HK-2 (cell line): ENCODE measurements at regions not wholly inside any gene's neighbourhood (a gene's known extent, or its start where the extent isn't known, plus 50 kb on each side); places are given as distances from the start of the nearest gene placed in this dataset.
"Not testable (repeated sequence)": the region's sequence is repeated elsewhere in the genome, so short reads cannot be mapped to it uniquely, and the experiment has no call there.

Source experiments
- DNase-seq: peaks from one replicate; pipeline ENCODE4 v3.0.0-alpha.2; 2018; ENCODE audit not compliant: unreplicated experiment

- no peak for DNase-seq
Observed at GRCh38 chr5:3104429-3105060, 353.1 kb upstream of the IRX2 start.

- no peak for DNase-seq
Observed at GRCh38 chr5:3103262-3103811, 351.9 kb upstream of the IRX2 start.

DNA sequence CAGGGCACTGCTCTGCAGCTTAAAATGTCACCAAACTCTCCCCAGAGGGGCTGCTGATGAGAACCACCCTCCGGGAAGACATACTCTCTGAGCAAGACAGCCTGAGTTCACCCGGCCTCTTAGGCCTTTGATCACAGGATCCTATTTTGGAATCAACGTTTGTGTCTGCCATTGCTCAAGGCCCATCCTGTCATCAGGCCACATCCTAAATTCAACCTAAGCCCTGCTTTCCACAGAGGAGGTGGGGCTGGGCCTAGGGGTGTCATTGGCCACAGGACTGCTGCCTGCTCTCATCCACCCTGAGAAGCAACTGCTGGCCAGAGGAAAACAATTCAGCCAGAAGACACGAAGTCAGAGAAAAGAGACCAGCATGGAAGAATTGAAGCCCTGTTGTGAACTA is 351.1 kb upstream of the IRX2 start:
- no peak for DNase-seq

DNA sequence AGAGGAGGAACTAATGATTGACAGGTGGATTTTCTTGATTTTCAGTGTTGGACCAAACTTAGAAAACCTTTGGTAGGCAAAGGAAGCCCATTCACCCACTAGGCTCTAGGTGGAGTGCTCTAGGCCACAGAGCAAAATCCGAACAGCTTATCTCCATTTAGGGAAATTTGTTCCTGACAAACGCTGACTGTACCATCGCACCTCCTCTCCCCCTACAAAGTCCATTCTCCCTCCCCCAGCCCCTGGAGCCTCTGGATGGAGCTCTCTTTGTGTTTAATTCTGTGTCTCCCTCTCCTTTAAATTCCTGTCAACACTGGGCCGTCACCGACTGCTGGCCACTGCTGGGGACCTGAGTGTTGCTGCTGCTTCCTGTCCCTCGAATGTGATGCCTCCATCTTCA is 350.1 kb upstream of the IRX2 start:
- no peak for DNase-seq

DNA sequence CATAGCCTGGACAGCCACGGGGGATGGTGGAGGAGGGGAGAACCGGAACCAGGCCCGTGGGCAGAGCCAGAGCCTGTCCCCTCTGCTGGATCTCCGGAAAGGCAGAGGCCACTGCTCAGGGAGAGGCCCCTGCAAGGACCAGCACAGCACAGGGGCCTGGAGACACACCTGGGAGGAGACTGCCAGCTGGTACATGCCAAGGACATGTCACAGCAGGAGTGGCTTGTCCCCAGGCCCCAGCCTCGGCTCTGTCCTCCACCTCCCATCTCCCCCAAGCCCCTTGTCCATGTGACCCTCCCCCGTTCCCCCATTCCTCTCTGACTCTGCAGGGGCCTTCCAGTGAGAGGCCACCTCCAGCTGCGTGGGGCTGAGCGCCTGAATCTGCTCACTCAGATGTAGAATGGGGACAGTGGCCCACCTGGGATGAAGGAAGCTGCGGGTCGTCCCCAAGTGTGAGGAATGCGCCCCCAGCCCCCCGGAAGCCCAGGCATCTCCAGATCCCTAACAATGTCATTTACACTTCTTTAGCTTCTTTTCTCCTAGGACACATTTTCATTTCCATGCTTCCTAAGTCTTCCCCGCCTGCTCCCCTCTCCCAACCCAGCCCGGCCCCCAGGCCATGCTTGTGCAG is 349.6 kb upstream of the IRX2 start:
- no peak for DNase-seq

DNA sequence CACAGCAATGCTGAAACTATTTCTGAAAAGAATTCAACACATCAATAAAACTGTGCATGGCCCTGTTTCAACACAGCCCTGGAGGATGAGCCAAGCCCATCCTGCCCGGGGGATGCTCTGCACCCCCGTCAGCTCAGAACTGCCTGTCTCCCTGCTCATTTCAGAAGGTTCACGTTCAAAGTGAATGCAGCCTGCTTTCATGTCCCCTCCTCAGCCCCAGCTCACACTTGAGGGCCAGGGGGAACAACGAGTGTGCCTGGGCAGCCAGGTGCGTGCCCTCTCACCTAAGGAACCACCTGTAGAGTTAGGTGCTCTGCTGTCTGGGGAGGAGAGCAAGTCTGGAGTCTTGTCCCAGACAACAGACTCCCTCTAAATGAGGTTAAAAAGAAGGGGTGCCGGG is 348.5 kb upstream of the IRX2 start:
- no peak for DNase-seq

DNA sequence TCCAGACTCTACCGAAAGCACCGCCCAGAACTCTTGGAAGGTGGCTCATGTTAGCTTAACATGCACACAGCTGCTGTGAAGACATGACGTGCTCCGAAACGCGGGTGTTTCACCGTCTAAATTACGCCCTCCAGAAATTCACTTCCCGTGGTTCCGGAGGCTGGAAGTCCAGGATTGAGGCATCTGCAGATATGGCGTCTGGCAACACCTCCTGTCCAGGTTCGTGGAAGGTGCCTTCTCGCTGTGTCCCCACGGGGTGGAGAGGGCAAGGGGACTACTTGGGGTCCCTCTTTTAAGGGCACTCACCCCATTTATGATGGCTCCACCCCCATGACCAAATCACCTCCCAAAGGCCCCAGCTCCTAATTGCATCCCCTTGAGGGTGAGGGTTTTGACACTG is 348.0 kb upstream of the IRX2 start:
- DNase-seq = no peak

- no peak for DNase-seq
Observed at GRCh38 chr5:3098821-3099220, 347.3 kb upstream of the IRX2 start.

DNA sequence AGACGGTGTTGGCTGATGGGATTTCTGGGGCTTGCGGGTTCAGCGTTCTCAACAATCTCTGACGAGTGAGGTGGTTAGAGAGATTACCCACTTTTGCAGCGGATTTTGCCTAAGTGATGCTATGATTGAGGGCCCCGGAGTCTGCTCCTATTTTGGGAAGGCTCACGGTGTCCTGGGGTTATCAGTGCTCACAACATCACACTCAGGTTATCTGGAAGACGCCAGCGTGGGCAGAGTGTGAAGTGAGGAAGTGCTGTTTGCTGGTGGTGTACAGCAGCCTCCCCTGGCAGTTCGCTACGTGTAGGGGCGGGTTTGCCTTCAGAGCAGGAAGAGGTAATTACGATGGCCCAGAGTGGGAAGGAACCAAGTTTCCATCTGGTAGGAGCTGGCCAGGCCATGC is 341.2 kb upstream of the IRX2 start:
- no peak for DNase-seq

GRCh38 chr5:3092211-3092610 is 340.7 kb upstream of the IRX2 start:
- DNase-seq = no peak

DNA sequence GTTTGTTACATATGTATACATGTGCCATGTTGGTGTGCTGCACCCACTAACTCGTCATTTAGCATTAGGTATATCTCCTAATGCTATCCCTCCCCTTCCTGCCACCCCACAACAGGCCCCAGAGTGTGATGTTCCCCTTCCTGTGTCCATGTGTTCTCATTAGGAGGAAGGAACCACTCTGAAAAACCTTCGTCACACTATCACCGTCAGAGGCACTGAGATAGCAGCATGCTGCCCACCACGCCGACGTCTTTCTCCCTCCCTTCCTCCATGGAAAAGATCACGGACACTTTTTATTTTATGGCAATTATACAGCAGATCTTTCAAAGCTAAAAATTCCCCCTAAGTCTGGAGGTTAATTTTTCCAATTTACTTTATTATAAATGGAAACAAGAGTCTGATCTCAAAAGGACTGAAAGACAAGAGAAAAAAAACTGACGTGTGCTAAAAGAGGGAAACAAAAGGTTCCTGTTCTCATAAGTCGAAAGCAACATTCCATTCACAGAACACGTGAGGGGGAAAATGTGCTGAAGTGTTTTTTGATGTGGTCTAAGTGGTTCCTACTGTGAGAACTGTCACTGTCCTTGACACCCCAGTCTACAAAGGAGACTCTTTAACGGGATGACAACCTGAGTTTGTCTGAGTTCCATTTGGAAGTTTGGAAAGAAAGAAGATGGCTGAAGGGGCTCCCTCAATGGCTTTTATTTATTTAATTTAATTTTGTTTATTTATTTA is 339.7 kb upstream of the IRX2 start:
- no peak for DNase-seq

DNA sequence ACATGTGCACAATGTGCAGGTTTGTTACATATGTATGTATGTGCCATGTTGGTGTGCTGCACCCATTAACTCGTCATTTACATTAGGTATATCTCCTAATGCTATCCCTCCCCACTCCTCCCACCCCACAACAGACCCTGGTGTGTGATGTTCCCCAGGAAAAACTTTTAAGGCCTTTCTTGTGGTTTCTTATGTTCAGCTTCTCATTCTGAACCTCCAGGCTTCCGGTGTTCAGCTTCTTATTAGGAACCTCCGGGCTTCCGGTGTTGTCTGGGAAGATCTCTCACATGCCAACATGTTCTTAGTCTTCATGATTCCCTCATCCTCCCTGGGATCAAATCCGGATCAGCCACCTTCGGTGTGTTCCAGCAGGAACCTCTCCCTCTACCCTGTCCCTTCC is 338.8 kb upstream of the IRX2 start:
- not testable (repeated sequence) for DNase-seq

- no peak for DNase-seq
Observed at GRCh38 chr5:3080366-3080765, 328.9 kb upstream of the IRX2 start.

DNA sequence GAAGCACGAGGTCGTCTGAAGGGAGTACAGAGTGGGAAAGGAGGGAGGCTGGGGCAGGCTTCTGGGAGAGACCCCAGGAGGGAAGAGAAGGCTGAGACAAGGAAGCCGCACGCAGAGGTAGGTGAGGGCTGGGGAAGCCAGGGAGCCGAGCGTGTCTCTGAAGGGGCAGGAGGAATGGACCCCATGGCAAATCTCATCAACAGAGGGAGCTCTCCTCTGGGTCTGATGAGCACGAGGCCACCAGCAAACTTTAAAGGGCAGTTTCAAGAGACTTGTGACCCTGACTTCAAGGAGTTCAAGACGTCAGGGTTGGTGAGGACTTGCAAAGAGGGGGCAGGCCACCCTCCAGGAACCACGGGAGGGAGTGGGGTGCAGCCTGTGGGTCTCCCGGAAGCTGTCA is 326.2 kb upstream of the IRX2 start:
- DNase-seq = no peak

GRCh38 chr5:3075309-3075708 is 323.8 kb upstream of the IRX2 start:
- DNase-seq = no peak

GRCh38 chr5:3068401-3068800 is 316.9 kb upstream of the IRX2 start:
- DNase-seq = no peak

- no peak for DNase-seq
Observed at GRCh38 chr5:3060283-3060682, 308.8 kb upstream of the IRX2 start.

DNA sequence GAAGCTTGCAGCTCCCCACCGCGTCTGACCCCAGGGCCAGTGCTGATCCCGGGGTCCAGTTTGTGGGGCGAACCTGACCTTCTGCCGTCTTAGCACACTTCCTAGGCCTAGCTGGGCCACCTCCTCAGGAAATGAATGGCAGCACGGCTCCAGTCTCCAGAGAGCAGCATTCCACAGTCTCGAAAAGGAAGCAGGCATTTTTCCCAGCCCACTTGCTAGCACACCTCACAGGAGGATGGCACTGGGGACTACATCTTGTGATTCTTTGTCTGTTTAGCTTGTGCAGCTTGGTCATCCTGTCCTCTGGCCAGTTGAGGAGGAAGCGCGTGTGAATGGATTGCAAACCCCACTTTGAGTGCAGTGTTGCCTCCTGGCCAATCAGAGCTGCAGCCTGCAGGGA is 308.0 kb upstream of the IRX2 start:
- no peak for DNase-seq

DNA sequence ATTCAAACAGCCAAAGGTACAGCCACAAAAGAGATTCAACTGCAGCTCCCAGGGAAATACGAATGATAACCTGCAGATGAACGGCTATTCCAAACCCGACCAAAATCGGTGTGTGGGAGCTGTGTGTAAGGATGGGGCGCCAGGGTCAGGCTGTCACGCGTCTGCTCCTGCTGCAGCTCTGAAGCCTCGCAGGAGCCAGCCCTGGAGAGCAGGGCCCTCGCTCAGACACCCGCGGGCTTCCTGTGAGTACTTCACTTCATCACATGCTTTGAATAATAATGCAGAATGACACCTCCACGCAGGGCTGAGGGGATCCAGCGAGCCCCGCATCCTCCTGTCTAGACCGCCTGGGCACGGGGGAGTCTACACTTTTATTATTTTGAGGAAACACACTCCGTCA is 307.5 kb upstream of the IRX2 start:
- DNase-seq = no peak

DNA sequence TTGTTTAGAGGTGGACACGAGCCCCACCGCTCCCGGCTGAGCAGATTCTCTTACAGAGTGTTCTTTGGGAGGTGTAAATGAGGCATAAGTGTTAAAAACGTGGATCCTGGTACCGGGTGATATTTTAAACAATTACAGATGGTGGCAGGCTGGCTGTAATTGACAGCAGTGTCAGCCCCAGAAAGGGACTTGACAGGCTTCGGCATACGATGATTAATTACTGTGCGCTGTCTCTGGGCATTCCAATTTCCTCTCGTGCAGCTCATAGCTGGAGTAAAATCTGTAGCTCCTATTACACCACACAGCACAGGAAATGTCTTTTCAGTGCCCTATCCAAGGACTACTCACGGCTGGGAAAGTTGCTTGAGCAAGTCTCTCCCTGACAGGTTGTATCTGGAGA is 305.4 kb upstream of the IRX2 start:
- no peak for DNase-seq

GRCh38 chr5:3051400-3051799 is 299.9 kb upstream of the IRX2 start:
- DNase-seq = no peak

DNA sequence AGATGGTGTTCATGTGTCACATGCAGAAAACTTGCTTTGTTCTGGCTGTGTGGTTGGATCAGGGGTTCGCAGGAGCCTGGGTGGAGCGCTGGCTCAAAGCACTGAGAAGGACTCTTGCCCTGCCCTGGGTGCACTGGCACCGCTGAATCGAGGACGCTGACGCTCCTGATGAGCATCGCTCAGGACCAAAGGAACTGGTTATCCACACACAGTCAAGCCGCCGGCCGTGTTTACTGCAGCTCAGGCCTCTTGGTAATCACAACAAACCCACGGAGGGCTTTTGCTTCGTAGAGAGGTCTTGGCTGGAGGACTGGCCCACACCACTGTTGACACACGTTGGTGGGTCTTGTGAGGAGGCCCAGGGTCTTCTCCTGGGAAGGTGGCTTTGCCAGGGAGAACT is 299.4 kb upstream of the IRX2 start:
- no peak for DNase-seq

DNA sequence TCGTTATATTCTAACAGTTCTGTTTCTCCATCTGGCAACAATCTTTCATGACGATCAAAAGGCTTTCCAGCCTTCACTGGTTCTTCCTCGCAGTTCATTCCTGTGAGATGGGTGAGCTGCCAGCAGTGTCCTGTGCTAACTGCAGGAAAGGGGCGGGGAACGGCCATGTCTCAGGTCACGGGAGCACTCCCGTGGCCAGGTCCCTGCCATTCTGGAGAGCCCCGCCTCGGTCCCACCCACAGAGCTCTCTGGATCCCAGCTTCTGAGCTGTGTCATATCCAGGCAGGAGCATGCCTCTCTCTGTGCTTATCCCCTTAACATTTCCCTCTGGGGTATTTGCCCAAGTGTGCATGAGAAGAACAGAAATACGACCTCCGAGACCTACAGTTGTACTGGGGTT is 297.8 kb upstream of the IRX2 start:
- no peak for DNase-seq
